Activated T-cell treated with anti-CD3 and anti-CD28 coated beads for 4 hours (primary cell): ENCODE measurements at regions not wholly inside any gene's neighbourhood (a gene's known extent, or its start where the extent isn't known, plus 50 kb on each side); places are given as distances from the start of the nearest gene placed in this dataset.
"Not testable (repeated sequence)": the region's sequence is repeated elsewhere in the genome, so short reads cannot be mapped to it uniquely, and the experiment has no call there.

Experiments
- DNase-seq: peaks from one replicate; pipeline ENCODE4 v3.0.0-alpha.2; 2020

- DNase-seq: not testable (repeated sequence)
Observed at GRCh38 chrX:134045372-134045771, 60.0 kb upstream of the GPC3 start.

- not testable (repeated sequence) for DNase-seq
Observed at GRCh38 chrX:134067107-134067506, 81.7 kb upstream of the GPC3 start.

GRCh38 chrX:134071899-134072298 is 86.5 kb upstream of the GPC3 start:
- DNase-seq: not testable (repeated sequence)

- no peak for DNase-seq
Observed at GRCh38 chrX:134073341-134073740, 87.9 kb upstream of the GPC3 start.

GRCh38 chrX:134074151-134074550 is 88.8 kb upstream of the GPC3 start:
- DNase-seq: no peak

GRCh38 chrX:134075894-134076718 is 90.7 kb upstream of the GPC3 start:
- DNase-seq: no peak

- no peak for DNase-seq
Observed at GRCh38 chrX:134095366-134095765, 110.0 kb upstream of the GPC3 start.

- DNase-seq: no peak
Observed at GRCh38 chrX:134101636-134102035, 116.2 kb upstream of the GPC3 start.

- DNase-seq: no peak
Observed at GRCh38 chrX:134115270-134115669, 121.7 kb upstream of the CCDC160 start.

- DNase-seq: no peak
Observed at GRCh38 chrX:134137341-134137740, 99.6 kb upstream of the CCDC160 start.

GRCh38 chrX:134139090-134139489 is 97.9 kb upstream of the CCDC160 start:
- no peak for DNase-seq

- DNase-seq: no peak
Observed at GRCh38 chrX:134144231-134144630, 92.8 kb upstream of the CCDC160 start.

- no peak for DNase-seq
Observed at GRCh38 chrX:134146493-134146892, 90.5 kb upstream of the CCDC160 start.

GRCh38 chrX:134148172-134148692 is 88.8 kb upstream of the CCDC160 start:
- no peak for DNase-seq

- no peak for DNase-seq
Observed at GRCh38 chrX:134158821-134159512, 78.0 kb upstream of the CCDC160 start.

GRCh38 chrX:134161162-134161561 is 75.8 kb upstream of the CCDC160 start:
- no peak for DNase-seq

GRCh38 chrX:134162032-134162431 is 75.0 kb upstream of the CCDC160 start:
- DNase-seq: no peak

GRCh38 chrX:134163836-134164235 is 73.1 kb upstream of the CCDC160 start:
- DNase-seq: no peak

GRCh38 chrX:134167591-134168203 is 69.3 kb upstream of the CCDC160 start:
- DNase-seq: no peak

- peak; percentile 27 for DNase-seq
Observed at GRCh38 chrX:134171661-134172587, 65.1 kb upstream of the CCDC160 start.

GRCh38 chrX:134172588-134173259 is 64.3 kb upstream of the CCDC160 start:
- DNase-seq: peak; percentile 18
